ENCODE measurements at regions not wholly inside any gene's neighbourhood (a gene's known extent, or its start where the extent isn't known, plus 50 kb on each side); places are given as distances from the start of the nearest gene placed in this dataset.
"Not testable (repeated sequence)": the region's sequence is repeated elsewhere in the genome, so short reads cannot be mapped to it uniquely, and the experiment has no call there.

- no peak overlapping the region for H3K27ac ChIP-seq
- TF ChIP-seq, protein P1, sequence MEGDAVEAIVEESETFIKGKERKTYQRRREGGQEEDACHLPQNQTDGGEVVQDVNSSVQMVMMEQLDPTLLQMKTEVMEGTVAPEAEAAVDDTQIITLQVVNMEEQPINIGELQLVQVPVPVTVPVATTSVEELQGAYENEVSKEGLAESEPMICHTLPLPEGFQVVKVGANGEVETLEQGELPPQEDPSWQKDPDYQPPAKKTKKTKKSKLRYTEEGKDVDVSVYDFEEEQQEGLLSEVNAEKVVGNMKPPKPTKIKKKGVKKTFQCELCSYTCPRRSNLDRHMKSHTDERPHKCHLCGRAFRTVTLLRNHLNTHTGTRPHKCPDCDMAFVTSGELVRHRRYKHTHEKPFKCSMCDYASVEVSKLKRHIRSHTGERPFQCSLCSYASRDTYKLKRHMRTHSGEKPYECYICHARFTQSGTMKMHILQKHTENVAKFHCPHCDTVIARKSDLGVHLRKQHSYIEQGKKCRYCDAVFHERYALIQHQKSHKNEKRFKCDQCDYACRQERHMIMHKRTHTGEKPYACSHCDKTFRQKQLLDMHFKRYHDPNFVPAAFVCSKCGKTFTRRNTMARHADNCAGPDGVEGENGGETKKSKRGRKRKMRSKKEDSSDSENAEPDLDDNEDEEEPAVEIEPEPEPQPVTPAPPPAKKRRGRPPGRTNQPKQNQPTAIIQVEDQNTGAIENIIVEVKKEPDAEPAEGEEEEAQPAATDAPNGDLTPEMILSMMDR (IDR thresholded peaks at IDR 0.05): no peak
- no peak for TF ChIP-seq EP300 (IDR thresholded peaks at IDR 0.05)
- TF ChIP-seq POLR2AphosphoS5 (IDR thresholded peaks at IDR 0.05): no peak
- no peak for TF ChIP-seq POLR2A (IDR thresholded peaks at IDR 0.05)
- H3K27me3 ChIP-seq: no peaks in the 10 kb centered on the region
- WGBS, 2 donors: 76 to 82% methylated on average over 3 of the region's 3 CpGs
- H3K4me3 ChIP-seq: no peak overlapping the region
- no peak for DNase-seq
- intact Hi-C loops (cut with DNase I): no loop called here
- no peaks in the 10 kb centered on the region for H3K36me3 ChIP-seq
- no peaks in the 10 kb centered on the region for H3K4me1 ChIP-seq
- no peaks in the 10 kb centered on the region for H3K9me3 ChIP-seq
These were observed 298.1 kb upstream of the CDYL start for GRCh38 chr6:4478098-4478497.

GRCh38 chr6:4474810-4475209 lies 301.4 kb upstream of the CDYL start:
- Histone ChIP-seq H3K27me3 (no peaks in the 10 kb centered on the region), H3K9me3 (peaks cover 0 to 9% (median 4%) of the 10 kb centered on the region in 4 donors), H3K27ac (no peak overlapping the region), H3K36me3 (no peaks in the 10 kb centered on the region), H3K4me3 (no peak overlapping the region), H3K4me1 (no peaks in the 10 kb centered on the region)
- WGBS, 2 donors: 81 to 94% methylated on average over 4 of the region's 4 CpGs
- intact Hi-C loops (cut with DNase I): no loop called here
- TF ChIP-seq, protein P1 (IDR thresholded peaks at IDR 0.05): no peak
- TF ChIP-seq POLR2A (IDR thresholded peaks at IDR 0.05) (no peak), POLR2AphosphoS5 (IDR thresholded peaks at IDR 0.05) (no peak), EP300 (IDR thresholded peaks at IDR 0.05) (no peak)
- no peak for DNase-seq

DNA sequence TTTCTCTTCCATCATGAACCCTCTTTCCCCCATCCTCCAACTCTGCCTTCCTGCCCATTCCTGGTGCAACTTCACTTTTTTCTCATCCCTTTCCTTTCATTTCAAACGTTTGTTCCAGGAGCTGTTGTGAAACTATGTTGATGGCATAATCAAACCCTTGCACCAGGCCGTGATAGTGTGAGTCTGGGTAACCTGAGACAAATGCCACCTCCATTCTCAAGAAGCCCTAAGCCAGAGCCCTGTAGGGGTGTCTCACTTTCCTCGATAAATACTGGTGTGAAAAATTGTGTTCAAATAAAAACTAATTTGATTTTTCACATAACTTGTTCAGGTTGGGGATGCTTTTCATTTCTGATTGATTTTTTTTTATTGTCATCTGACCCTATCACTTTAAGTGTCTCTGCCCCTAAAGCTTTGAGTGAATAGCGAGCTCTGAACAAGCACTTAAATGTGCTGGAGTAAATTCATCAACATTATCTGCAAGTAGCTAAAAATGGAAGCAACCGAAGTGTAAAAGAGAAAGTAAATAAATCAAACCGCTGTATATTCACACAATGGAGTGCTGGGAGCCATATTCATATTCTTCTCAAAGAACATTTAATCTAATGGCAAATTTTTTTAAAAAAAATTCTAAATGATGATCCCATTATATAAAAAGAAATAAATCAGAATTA lies 303.1 kb upstream of the CDYL start:
- Histone ChIP-seq H3K9me3 (peaks cover 0 to 9% (median 4%) of the 10 kb centered on the region in 4 donors), H3K27ac (no peak overlapping the region), H3K4me1 (no peaks in the 10 kb centered on the region), H3K4me3 (no peak overlapping the region), H3K27me3 (no peaks in the 10 kb centered on the region), H3K36me3 (no peaks in the 10 kb centered on the region)
- 63 to 72% methylated on average over 6 of the region's 6 CpGs for WGBS, 2 donors
- intact Hi-C loops (cut with DNase I): no loop called here
- DNase-seq: no peak
- TF ChIP-seq EP300 (IDR thresholded peaks at IDR 0.05): no peak
- TF ChIP-seq POLR2AphosphoS5 (IDR thresholded peaks at IDR 0.05): no peak
- TF ChIP-seq, protein P1 (IDR thresholded peaks at IDR 0.05): no peak
- no peak for TF ChIP-seq POLR2A (IDR thresholded peaks at IDR 0.05)

GRCh38 chr6:4472222-4472621 lies 304.0 kb upstream of the CDYL start:
- no peak for DNase-seq
- WGBS, 2 donors: 87 to 92% methylated on average over 3 of the region's 3 CpGs
- H3K27ac ChIP-seq: no peak overlapping the region
- H3K9me3 ChIP-seq: peaks cover 0 to 9% (median 4%) of the 10 kb centered on the region in 4 donors
- H3K4me1 ChIP-seq: no peaks in the 10 kb centered on the region
- H3K4me3 ChIP-seq: no peak overlapping the region
- H3K27me3 ChIP-seq: no peaks in the 10 kb centered on the region
- H3K36me3 ChIP-seq: no peaks in the 10 kb centered on the region
- intact Hi-C loops (cut with DNase I): no loop called here
- TF ChIP-seq EP300 (IDR thresholded peaks at IDR 0.05): no peak
- no peak for TF ChIP-seq POLR2AphosphoS5 (IDR thresholded peaks at IDR 0.05)
- TF ChIP-seq, protein P1 (IDR thresholded peaks at IDR 0.05): no peak
- no peak for TF ChIP-seq POLR2A (IDR thresholded peaks at IDR 0.05)

GRCh38 chr6:4471515-4471914 lies 304.7 kb upstream of the CDYL start:
- 93% methylated on average over 4 of the region's 4 CpGs for WGBS, 2 donors

More at GRCh38 chr6:4471515-4471914, 304.7 kb upstream of the CDYL start:
- H3K27ac ChIP-seq; H3K36me3 ChIP-seq; H3K9me3 ChIP-seq; H3K27me3 ChIP-seq; H3K4me3 ChIP-seq; intact Hi-C loops (cut with DNase I); H3K4me1 ChIP-seq; DNase-seq: not testable (repeated sequence)

All from sigmoid colon (tissue), 6 donors.